ENCODE measurements at regions not wholly inside any gene's neighbourhood (a gene's known extent, or its start where the extent isn't known, plus 50 kb on each side); places are given as distances from the start of the nearest gene placed in this dataset.

- Histone ChIP-seq H3K36me3 (ENCODE audit: control insufficient read depth in 2 of 4, insufficient read depth in 4 of 4, low read length in 3 of 4) (no peaks in the 10 kb centered on the region), H3K79me1 (ENCODE audit: low read depth, low read length) (no peaks in the 10 kb centered on the region), H2BK12ac (ENCODE audit: low read depth, low read length) (no peak overlapping the region), H3K23ac (ENCODE audit: insufficient read length) (no peak overlapping the region), H3K14ac (ENCODE audit: insufficient read length) (no peak overlapping the region), H3K9ac (replicated peaks in 1 of 4; ENCODE audit: extremely low read depth in 1 of 4, low read depth in 3 of 4, low read length in 3 of 4) (no peak overlapping the region), H3K18ac (ENCODE audit: extremely low read depth, low read length) (no peak overlapping the region), H4K20me1 (replicated peaks in 1 of 2; ENCODE audit: control insufficient read depth in 1 of 2, insufficient read depth in 2 of 2, low read length in 2 of 2) (no peaks in the 10 kb centered on the region), H3K4ac (replicated peaks; ENCODE audit: insufficient read length, low read depth, low read length) (no peak overlapping the region), H3K27me3 (replicated peaks in 1 of 4; ENCODE audit: control insufficient read depth in 3 of 4, extremely low read depth in 1 of 4, insufficient read depth in 3 of 4, low read length in 3 of 4) (no peaks in the 10 kb centered on the region), H3K4me1 (replicated peaks in 1 of 4; ENCODE audit: control insufficient read depth in 3 of 4, insufficient read depth in 4 of 4, low read length in 3 of 4) (no peaks in the 10 kb centered on the region), H2BK120ac (replicated peaks; ENCODE audit: low read depth, low read length) (no peak overlapping the region), H3K9me3 (ENCODE audit: insufficient read depth in 2 of 2, low read depth in 1 of 2, low read length in 1 of 2) (no peaks in the 10 kb centered on the region), H2BK5ac (ENCODE audit: low read depth, low read length) (no peak overlapping the region), H3K27ac (ENCODE audit: low read depth, low read length) (no peak overlapping the region), H2AK5ac (ENCODE audit: low read depth, low read length) (no peak overlapping the region), H4K91ac (replicated peaks; ENCODE audit: insufficient read length, low read length) (no peak overlapping the region), H2BK20ac (ENCODE audit: low read length) (no peak overlapping the region), H3K4me3 (ENCODE audit: extremely low read depth in 1 of 4, insufficient read depth in 2 of 4, low read depth in 3 of 4, low read length in 4 of 4) (no peak overlapping the region), H4K8ac (ENCODE audit: extremely low read depth, insufficient read depth, low read length) (no peak overlapping the region), H3K56ac (replicated peaks; ENCODE audit: insufficient read length, low read depth, low read length) (no peak overlapping the region), H3K4me2 (ENCODE audit: insufficient read depth in 1 of 2, low read depth in 2 of 2, low read length in 2 of 2) (no peak overlapping the region), H3K79me2 (ENCODE audit: control insufficient read depth in 1 of 2, insufficient read depth in 2 of 2, low read length in 2 of 2) (no peaks in the 10 kb centered on the region), H4K5ac (ENCODE audit: insufficient read length, low read depth, low read length) (no peak overlapping the region), H3K23me2 (ENCODE audit: low read depth, low read length) (no peaks in the 10 kb centered on the region), H2AFZ (ENCODE audit: low read length) (no peak overlapping the region), H2BK15ac (ENCODE audit: low read length) (no peak overlapping the region)
- CTCF ChIA-PET (ENCODE audit: partially characterized antibody) = interaction anchor here (0.5 to 1.2 kb wide), 2 partner anchors 13 to 215 kb away, joined by 3 read pairs; no protein-coding TSS in a partner anchor
- DNase-seq (ENCODE audit: low read depth in 1 of 2, low spot score in 2 of 2) (no peak), FAIRE-seq (no peak)
- POLR2A ChIA-PET (ENCODE audit: partially characterized antibody) = no interaction called here
- 84% methylated on average over 5 of the region's 5 CpGs; no CpG with 5 or more reads in 1 of the 2 experiments for WGBS, 2 experiments (ENCODE audit: extremely low coverage in 1 of 2, insufficient coverage in 1 of 2, insufficient read length in 1 of 2, insufficient replicate concordance in 2 of 2, low coverage in 1 of 2, low lambda C conversion rate in 2 of 2, missing lambda C conversion rate in 1 of 2)
- TF ChIP-seq CEBPB (IDR thresholded peaks at IDR 0.05; ENCODE audit: low read depth, low read length) = no peak
- TF ChIP-seq RAD21 (IDR thresholded peaks at IDR 0.05 in 1 of 2, conservative IDR thresholded peaks at IDR 0.05 in 1 of 2; ENCODE audit: low read depth in 2 of 2, low read length in 2 of 2) = no peak
- TF ChIP-seq RNF2 (IDR thresholded peaks at IDR 0.05; ENCODE audit: borderline replicate concordance, low read depth, low read length, missing control alignments, poor library complexity, severe bottlenecking) = no peak
- TF ChIP-seq CREB1 (IDR thresholded peaks at IDR 0.05) = no peak
- no peak for TF ChIP-seq HDAC2 (IDR thresholded peaks at IDR 0.05; ENCODE audit: borderline replicate concordance in 1 of 2, low read depth in 2 of 2, low read length in 2 of 2)
- no peak for TF ChIP-seq JUN (IDR thresholded peaks at IDR 0.05; ENCODE audit: low read depth, low read length)
- no peak for TF ChIP-seq NRF1 (IDR thresholded peaks at IDR 0.05; ENCODE audit: low read depth, low read length)
- no peak for TF ChIP-seq NANOG (IDR thresholded peaks at IDR 0.05; ENCODE audit: insufficient read depth, low read depth, low read length, poor library complexity, severe bottlenecking)
- no peak for TF ChIP-seq RFX5 (IDR thresholded peaks at IDR 0.05; ENCODE audit: borderline replicate concordance, low read depth, low read length)
- TF ChIP-seq SUZ12 (IDR thresholded peaks at IDR 0.05; ENCODE audit: low read length) = no peak
- no peak for TF ChIP-seq SAP30 (IDR thresholded peaks at IDR 0.05; ENCODE audit: insufficient read depth, insufficient replicate concordance, low read length)
- TF ChIP-seq SP4 (IDR thresholded peaks at IDR 0.05; ENCODE audit: low read length) = no peak
- TF ChIP-seq GABPA (IDR thresholded peaks at IDR 0.05; ENCODE audit: borderline replicate concordance, insufficient read depth, low read length) = no peak
- no peak for TF ChIP-seq BACH1 (IDR thresholded peaks at IDR 0.05; ENCODE audit: low read length)
- TF ChIP-seq POLR2A (IDR thresholded peaks at IDR 0.05; ENCODE audit: control extremely low read depth in 1 of 2, low read depth in 2 of 2, low read length in 2 of 2) = no peak
Observed at GRCh38 chr14:53692451-53692850, 264.2 kb downstream of the BMP4 start.

Measured in H1 (cell line).